T1000 (cell line): ENCODE measurements at regions not wholly inside any gene's neighbourhood (a gene's known extent, or its start where the extent isn't known, plus 50 kb on each side); places are given as distances from the start of the nearest gene placed in this dataset.

Experiments used
- DNase-seq: peaks from one replicate; lab custom pipeline; 2025; ENCODE audit warnings: mixed read lengths; lab: John Stamatoyannopoulos, UW

- DNase-seq: no peak
Measured at GRCh38 chr6:87806635-87807034, 104.6 kb upstream of the AKIRIN2 start.

- DNase-seq: no peak
Measured at GRCh38 chr6:87806099-87806498, 104.1 kb upstream of the AKIRIN2 start.

- no peak for DNase-seq
Measured at GRCh38 chr6:87803791-87804190, 101.8 kb upstream of the AKIRIN2 start.

- DNase-seq: no peak
Measured at GRCh38 chr6:87799651-87800050, 97.6 kb upstream of the AKIRIN2 start.

- DNase-seq: no peak
Measured at GRCh38 chr6:87798393-87799278, 96.6 kb upstream of the AKIRIN2 start.

- no peak for DNase-seq
Measured at GRCh38 chr6:87794922-87795885, 93.2 kb upstream of the AKIRIN2 start.

GRCh38 chr6:87793315-87793714 is 91.3 kb upstream of the AKIRIN2 start:
- no peak for DNase-seq

- no peak for DNase-seq
Measured at GRCh38 chr6:87791982-87792381, 89.9 kb upstream of the AKIRIN2 start.

- no peak for DNase-seq
Measured at GRCh38 chr6:87791485-87791884, 89.5 kb upstream of the AKIRIN2 start.

- DNase-seq: no peak
Measured at GRCh38 chr6:87791029-87791428, 89.0 kb upstream of the AKIRIN2 start.

- no peak for DNase-seq
Measured at GRCh38 chr6:87789900-87790290, 87.9 kb upstream of the AKIRIN2 start.

GRCh38 chr6:87789198-87789899 is 87.3 kb upstream of the AKIRIN2 start:
- DNase-seq: no peak

- no peak for DNase-seq
Measured at GRCh38 chr6:87788141-87788540, 86.1 kb upstream of the AKIRIN2 start.

- DNase-seq: no peak
Measured at GRCh38 chr6:87785229-87785862, 83.3 kb upstream of the AKIRIN2 start.

GRCh38 chr6:87784690-87785089 is 82.7 kb upstream of the AKIRIN2 start:
- no peak for DNase-seq

GRCh38 chr6:87784051-87784450 is 82.0 kb upstream of the AKIRIN2 start:
- DNase-seq: no peak

- no peak for DNase-seq
Measured at GRCh38 chr6:87779542-87779941, 77.5 kb upstream of the AKIRIN2 start.

- DNase-seq: no peak
Measured at GRCh38 chr6:87772597-87773530, 70.8 kb upstream of the AKIRIN2 start.

GRCh38 chr6:87767478-87767877 is 65.4 kb upstream of the AKIRIN2 start:
- no peak for DNase-seq

- DNase-seq: no peak
Measured at GRCh38 chr6:87766211-87766610, 64.2 kb upstream of the AKIRIN2 start.

- no peak for DNase-seq
Measured at GRCh38 chr6:87763901-87764300, 61.9 kb upstream of the AKIRIN2 start.
